ENCODE measurements at regions not wholly inside any gene's neighbourhood (a gene's known extent, or its start where the extent isn't known, plus 50 kb on each side); places are given as distances from the start of the nearest gene placed in this dataset.

GRCh38 chr17:68101075-68101986, 65.8 kb downstream of the KPNA2 start:
- CTCF ChIA-PET, result no interaction called here
- Histone ChIP-seq H3K9me3 (ENCODE audit: low read depth, low read length, poor library complexity, severe bottlenecking) (no peaks in the 10 kb centered on the region), H3K4me1 (ENCODE audit: insufficient read depth, low read length, poor library complexity, severe bottlenecking) (peaks cover 4% of the 10 kb centered on the region), H3K36me3 (ENCODE audit: insufficient read depth, low read length, poor library complexity, severe bottlenecking) (no peaks in the 10 kb centered on the region), H3K4me3 (ENCODE audit: low read depth, low read length, poor library complexity, severe bottlenecking) (peak overlapping the region; percentile 88), H3K27ac (ENCODE audit: low read depth, low read length, poor library complexity, severe bottlenecking) (peak overlapping the region; percentile 83), H3K27me3 (replicated peaks; ENCODE audit: insufficient read depth, low read depth, low read length, poor library complexity) (no peaks in the 10 kb centered on the region)
- BruUV-seq (replicated peaks), result no TSS peak
- intact Hi-C loops (cut with micrococcal nuclease; ENCODE audit: unreplicated experiment), result no loop called here
- DNase-seq (ENCODE audit: low spot score), result peak; percentile 68
- POLR2A ChIA-PET (ENCODE audit: low non-redundant PET), result no interaction called here
- TF ChIP-seq CTCF (conservative IDR thresholded peaks at IDR 0.05; ENCODE audit: low read depth, low read length), result no peak

- ChIA-PET CTCF (no interaction called here), POLR2A (ENCODE audit: low non-redundant PET) (no interaction called here)
- Histone ChIP-seq H3K9me3 (ENCODE audit: low read depth, low read length, poor library complexity, severe bottlenecking) (no peaks in the 10 kb centered on the region), H3K4me1 (ENCODE audit: insufficient read depth, low read length, poor library complexity, severe bottlenecking) (peaks cover 4% of the 10 kb centered on the region), H3K36me3 (ENCODE audit: insufficient read depth, low read length, poor library complexity, severe bottlenecking) (no peaks in the 10 kb centered on the region), H3K27ac (ENCODE audit: low read depth, low read length, poor library complexity, severe bottlenecking) (peak overlapping the region; percentile 83), H3K4me3 (ENCODE audit: low read depth, low read length, poor library complexity, severe bottlenecking) (peak overlapping the region; percentile 88), H3K27me3 (replicated peaks; ENCODE audit: insufficient read depth, low read depth, low read length, poor library complexity) (no peaks in the 10 kb centered on the region)
- no TSS peak for BruUV-seq (replicated peaks)
- intact Hi-C loops (cut with micrococcal nuclease; ENCODE audit: unreplicated experiment), result no loop called here
- no peak for DNase-seq (ENCODE audit: low spot score)
- TF ChIP-seq EZH2 (IDR thresholded peaks at IDR 0.05; ENCODE audit: borderline replicate concordance, low read depth, low read length, poor library complexity, severe bottlenecking), result no peak
- no peak for TF ChIP-seq CTCF (conservative IDR thresholded peaks at IDR 0.05; ENCODE audit: low read depth, low read length)
Observed at GRCh38 chr17:68101987-68102314, 66.4 kb downstream of the KPNA2 start.

GRCh38 chr17:68102318-68102758, 66.8 kb downstream of the KPNA2 start:
- Histone ChIP-seq H3K9me3 (ENCODE audit: low read depth, low read length, poor library complexity, severe bottlenecking) (no peaks in the 10 kb centered on the region), H3K36me3 (ENCODE audit: insufficient read depth, low read length, poor library complexity, severe bottlenecking) (no peaks in the 10 kb centered on the region), H3K27ac (ENCODE audit: low read depth, low read length, poor library complexity, severe bottlenecking) (peak overlapping the region; percentile 83), H3K4me1 (ENCODE audit: insufficient read depth, low read length, poor library complexity, severe bottlenecking) (peaks cover 4% of the 10 kb centered on the region), H3K4me3 (ENCODE audit: low read depth, low read length, poor library complexity, severe bottlenecking) (peak overlapping the region; percentile 88), H3K27me3 (replicated peaks; ENCODE audit: insufficient read depth, low read depth, low read length, poor library complexity) (no peaks in the 10 kb centered on the region)
- intact Hi-C loops (cut with micrococcal nuclease; ENCODE audit: unreplicated experiment), result no loop called here
- ChIA-PET CTCF (no interaction called here), POLR2A (ENCODE audit: low non-redundant PET) (no interaction called here)
- no peak for TF ChIP-seq EZH2 (IDR thresholded peaks at IDR 0.05; ENCODE audit: borderline replicate concordance, low read depth, low read length, poor library complexity, severe bottlenecking)
- no TSS peak for BruUV-seq (replicated peaks)
- DNase-seq (ENCODE audit: low spot score), result no peak

GRCh38 chr17:68103148-68103547, 67.6 kb downstream of the KPNA2 start:
- TSS peak; percentile 33 for BruUV-seq (replicated peaks)
- ChIA-PET POLR2A (ENCODE audit: low non-redundant PET) (no interaction called here), CTCF (no interaction called here)
- H3K4me3 ChIP-seq (ENCODE audit: low read depth, low read length, poor library complexity, severe bottlenecking), result no peak overlapping the region
- no peak for DNase-seq (ENCODE audit: low spot score)
- TF ChIP-seq EZH2 (IDR thresholded peaks at IDR 0.05; ENCODE audit: borderline replicate concordance, low read depth, low read length, poor library complexity, severe bottlenecking) (no peak), CTCF (conservative IDR thresholded peaks at IDR 0.05; ENCODE audit: low read depth, low read length) (no peak)
- H3K9me3 ChIP-seq (ENCODE audit: low read depth, low read length, poor library complexity, severe bottlenecking), result no peaks in the 10 kb centered on the region
- H3K36me3 ChIP-seq (ENCODE audit: insufficient read depth, low read length, poor library complexity, severe bottlenecking), result no peaks in the 10 kb centered on the region
- H3K27me3 ChIP-seq (replicated peaks; ENCODE audit: insufficient read depth, low read depth, low read length, poor library complexity), result no peaks in the 10 kb centered on the region
- intact Hi-C loops (cut with micrococcal nuclease; ENCODE audit: unreplicated experiment), result no loop called here
- no peak overlapping the region for H3K27ac ChIP-seq (ENCODE audit: low read depth, low read length, poor library complexity, severe bottlenecking)
- peaks cover 4% of the 10 kb centered on the region for H3K4me1 ChIP-seq (ENCODE audit: insufficient read depth, low read length, poor library complexity, severe bottlenecking)
